Adrenal gland (tissue), 5 donors: ENCODE measurements at regions not wholly inside any gene's neighbourhood (a gene's known extent, or its start where the extent isn't known, plus 50 kb on each side); places are given as distances from the start of the nearest gene placed in this dataset.

Experiments used
- CTCF ChIP-seq, 6 experiments: fragments of 450-650 bp in 4 of 6; fragments of 200-600 bp in 2 of 6; sonication (generic) in 1 of 6; IDR thresholded peaks; 1 replicate in 5 of 6; 2 replicates in 1 of 6; pipeline versions ENCODE4 v1.5.1 to v1.8.0; 2016 to 2021; ENCODE audit warnings: antibody characterized with exemption in 6 of 6, mild to moderate bottlenecking in 2 of 6, moderate library complexity in 1 of 6
- POLR2A ChIP-seq, 2 donors: fragments of 450-650 bp; IDR thresholded peaks; one replicate each; pipeline ENCODE4 v1.6.1; 2017; ENCODE audit warnings: antibody characterized with exemption in 2 of 2, mild to moderate bottlenecking in 2 of 2, moderate library complexity in 1 of 2
- donor health status: DM: no; HTN: no; CAD: no.

GRCh38 chr6:77341058-77341986 is 122.0 kb downstream of the HTR1B start:
- TF ChIP-seq CTCF (IDR thresholded peaks at IDR 0.05) = no peak
- no peak for TF ChIP-seq POLR2A (IDR thresholded peaks at IDR 0.05)
